Smooth muscle cell (in vitro differentiated cells): ENCODE measurements at regions not wholly inside any gene's neighbourhood (a gene's known extent, or its start where the extent isn't known, plus 50 kb on each side); places are given as distances from the start of the nearest gene placed in this dataset.

Experiments
- DNase-seq: peaks from one replicate; lab custom pipeline; 2025; ENCODE audit not compliant: unreplicated experiment; lab: John Stamatoyannopoulos, UW
- H2AFZ ChIP-seq: fragments of 200-600 bp; sonication (generic); 2 replicates; pipeline ENCODE4 v1.6.0; 2016; ENCODE audit warnings: antibody characterized with exemption, low read depth, mild to moderate bottlenecking
- H3F3A ChIP-seq: fragments of 200-600 bp; sonication (generic); 2 replicates; pipeline ENCODE4 v1.6.0; 2017; ENCODE audit warnings: antibody characterized with exemption, low read depth
- H3K27ac ChIP-seq: fragments of 200-600 bp; sonication (generic); 2 replicates; pipeline ENCODE4 v1.5.1; 2016; ENCODE audit warnings: low read depth, mild to moderate bottlenecking
- H3K27me3 ChIP-seq: fragments of 200-600 bp; sonication (generic); 2 replicates; pipeline ENCODE4 v1.6.1; 2016; ENCODE audit warnings: low read depth, mild to moderate bottlenecking
- H3K36me3 ChIP-seq: fragments of 200-600 bp; sonication (generic); 2 replicates; pipeline ENCODE4 v1.5.1; 2016; ENCODE audit warnings: low read depth
- H3K4me1 ChIP-seq: fragments of 200-600 bp; sonication (generic); 2 replicates; pipeline ENCODE4 v1.5.1; 2016; ENCODE audit warnings: low read depth
- H3K4me2 ChIP-seq: fragments of 200-600 bp; sonication (generic); 2 replicates; pipeline ENCODE4 v1.6.0; 2016; ENCODE audit warnings: mild to moderate bottlenecking
- H3K4me3 ChIP-seq: fragments of 200-600 bp; sonication (generic); 2 replicates; pipeline ENCODE4 v1.5.1; 2016; ENCODE audit warnings: mild to moderate bottlenecking
- H3K79me2 ChIP-seq: fragments of 200-600 bp; sonication (generic); 2 replicates; pipeline ENCODE4 v1.6.0; 2016; ENCODE audit warnings: low read depth, mild to moderate bottlenecking
- H3K9ac ChIP-seq: fragments of 200-600 bp; sonication (generic); 2 replicates; pipeline ENCODE4 v1.6.0; 2016; ENCODE audit warnings: low read depth
- H3K9me3 ChIP-seq: fragments of 200-600 bp; sonication (generic); replicated peaks from 2 replicates; pipeline ENCODE4 v1.5.1; 2016; ENCODE audit warnings: low read depth
- H4K20me1 ChIP-seq: fragments of 200-600 bp; sonication (generic); 2 replicates; pipeline ENCODE4 v1.6.0; 2016; ENCODE audit warnings: low read depth
- CTCF ChIP-seq: fragments of 200-600 bp; sonication (generic); IDR thresholded peaks from 2 replicates; pipeline ENCODE4 v1.5.1; 2017; ENCODE audit warnings: borderline replicate concordance, mild to moderate bottlenecking, antibody characterized with exemption; ENCODE audit not compliant: insufficient read depth, poor library complexity, severe bottlenecking
- WGBS: methylation state at CpG from one replicate; pipeline ENCODE4 v1.1.7; 2016; ENCODE audit warnings: low lambda C conversion rate; 5-methylcytosine and 5-hydroxymethylcytosine counted together

- no peak overlapping the region for H3K4me2 ChIP-seq
- H3K27me3 ChIP-seq: no peaks in the 10 kb centered on the region
- no peak overlapping the region for H3K9ac ChIP-seq
- no peaks in the 10 kb centered on the region for H3K79me2 ChIP-seq
- 88% methylated on average over 11 of the region's 11 CpGs for WGBS
- DNase-seq: no peak
- H3F3A ChIP-seq: no peaks in the 10 kb centered on the region
- H3K4me1 ChIP-seq: no peaks in the 10 kb centered on the region
- H3K9me3 ChIP-seq: no peaks in the 10 kb centered on the region
- H4K20me1 ChIP-seq: no peaks in the 10 kb centered on the region
- no peak overlapping the region for H3K4me3 ChIP-seq
- H3K36me3 ChIP-seq: no peaks in the 10 kb centered on the region
- H3K27ac ChIP-seq: no peak overlapping the region
- no peak overlapping the region for H2AFZ ChIP-seq
- no peak for TF ChIP-seq CTCF
Observed at GRCh38 chr19:31575846-31576335, 226.7 kb upstream of the TSHZ3 start.

- no peak for DNase-seq
- Histone ChIP-seq H2AFZ (no peak overlapping the region), H3K4me1 (no peaks in the 10 kb centered on the region), H3K4me3 (no peak overlapping the region), H3K9me3 (no peaks in the 10 kb centered on the region), H3K27me3 (no peaks in the 10 kb centered on the region), H3K79me2 (no peaks in the 10 kb centered on the region), H3K27ac (no peak overlapping the region), H4K20me1 (no peaks in the 10 kb centered on the region), H3K9ac (no peak overlapping the region), H3K4me2 (no peak overlapping the region), H3K36me3 (no peaks in the 10 kb centered on the region), H3F3A (no peaks in the 10 kb centered on the region)
- 91% methylated on average over 3 of the region's 3 CpGs for WGBS
- no peak for TF ChIP-seq CTCF
Observed at GRCh38 chr19:31578326-31578725, 229.1 kb upstream of the TSHZ3 start.

GRCh38 chr19:31583148-31583547 is 233.9 kb upstream of the TSHZ3 start:
- peak overlapping the region; percentile 32 for H2AFZ ChIP-seq
- DNase-seq: no peak
- WGBS: 67% methylated on average over 1 of the region's 1 CpG

More at GRCh38 chr19:31583148-31583547, 233.9 kb upstream of the TSHZ3 start:
- Histone ChIP-seq H3K4me1 (no peaks in the 10 kb centered on the region), H3K27me3 (no peaks in the 10 kb centered on the region), H3K9me3 (no peaks in the 10 kb centered on the region), H3K4me3 (no peak overlapping the region), H4K20me1 (no peaks in the 10 kb centered on the region), H3F3A (no peaks in the 10 kb centered on the region), H3K4me2 (peak overlapping the region; percentile 26), H3K79me2 (no peaks in the 10 kb centered on the region), H3K9ac (no peak overlapping the region), H3K36me3 (no peaks in the 10 kb centered on the region), H3K27ac (no peak overlapping the region)
- no peak for TF ChIP-seq CTCF
